Retinal pigment epithelial cell (primary cell): ENCODE measurements at regions not wholly inside any gene's neighbourhood (a gene's known extent, or its start where the extent isn't known, plus 50 kb on each side); places are given as distances from the start of the nearest gene placed in this dataset.

Source experiments
- DNase-seq: peaks from one replicate; pipeline ENCODE4 v3.0.0-alpha.2; 2010; ENCODE audit warnings: low read depth
- H3K4me3 ChIP-seq: 2 replicates; pipeline ENCODE4 v1.5.1; 2011; ENCODE audit warnings: mild to moderate bottlenecking, low read length, control low read depth, moderate library complexity
- TF ChIP-seq, protein P1 (sequence below): conservative IDR thresholded peaks from 2 replicates; pipeline ENCODE4 v1.5.1; 2011; ENCODE audit warnings: low read depth, low read length, control low read depth, inconsistent platforms

DNA sequence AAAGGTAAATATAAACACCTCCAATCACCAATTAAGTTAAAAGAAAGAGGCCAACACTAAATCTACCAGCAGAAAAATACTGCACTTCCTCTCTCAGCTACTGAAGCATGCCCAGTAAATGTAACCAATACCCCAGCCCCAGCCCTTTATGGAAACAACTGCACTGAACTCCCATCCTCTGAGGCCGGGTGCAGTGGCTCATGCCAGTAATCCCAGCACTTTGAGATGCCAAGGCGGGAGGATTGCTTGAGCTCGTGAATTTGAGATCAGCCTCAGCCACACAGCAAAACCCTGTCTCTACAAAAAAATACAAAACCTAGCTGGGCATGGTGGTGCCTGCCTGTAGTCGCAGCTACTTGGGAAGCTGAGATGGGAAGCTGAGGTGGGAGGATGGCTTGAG is 221.6 kb upstream of the SOX21 start:
- TF ChIP-seq, protein P1, sequence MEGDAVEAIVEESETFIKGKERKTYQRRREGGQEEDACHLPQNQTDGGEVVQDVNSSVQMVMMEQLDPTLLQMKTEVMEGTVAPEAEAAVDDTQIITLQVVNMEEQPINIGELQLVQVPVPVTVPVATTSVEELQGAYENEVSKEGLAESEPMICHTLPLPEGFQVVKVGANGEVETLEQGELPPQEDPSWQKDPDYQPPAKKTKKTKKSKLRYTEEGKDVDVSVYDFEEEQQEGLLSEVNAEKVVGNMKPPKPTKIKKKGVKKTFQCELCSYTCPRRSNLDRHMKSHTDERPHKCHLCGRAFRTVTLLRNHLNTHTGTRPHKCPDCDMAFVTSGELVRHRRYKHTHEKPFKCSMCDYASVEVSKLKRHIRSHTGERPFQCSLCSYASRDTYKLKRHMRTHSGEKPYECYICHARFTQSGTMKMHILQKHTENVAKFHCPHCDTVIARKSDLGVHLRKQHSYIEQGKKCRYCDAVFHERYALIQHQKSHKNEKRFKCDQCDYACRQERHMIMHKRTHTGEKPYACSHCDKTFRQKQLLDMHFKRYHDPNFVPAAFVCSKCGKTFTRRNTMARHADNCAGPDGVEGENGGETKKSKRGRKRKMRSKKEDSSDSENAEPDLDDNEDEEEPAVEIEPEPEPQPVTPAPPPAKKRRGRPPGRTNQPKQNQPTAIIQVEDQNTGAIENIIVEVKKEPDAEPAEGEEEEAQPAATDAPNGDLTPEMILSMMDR, result no peak
- no peak for DNase-seq
- no peak overlapping the region for H3K4me3 ChIP-seq

DNA sequence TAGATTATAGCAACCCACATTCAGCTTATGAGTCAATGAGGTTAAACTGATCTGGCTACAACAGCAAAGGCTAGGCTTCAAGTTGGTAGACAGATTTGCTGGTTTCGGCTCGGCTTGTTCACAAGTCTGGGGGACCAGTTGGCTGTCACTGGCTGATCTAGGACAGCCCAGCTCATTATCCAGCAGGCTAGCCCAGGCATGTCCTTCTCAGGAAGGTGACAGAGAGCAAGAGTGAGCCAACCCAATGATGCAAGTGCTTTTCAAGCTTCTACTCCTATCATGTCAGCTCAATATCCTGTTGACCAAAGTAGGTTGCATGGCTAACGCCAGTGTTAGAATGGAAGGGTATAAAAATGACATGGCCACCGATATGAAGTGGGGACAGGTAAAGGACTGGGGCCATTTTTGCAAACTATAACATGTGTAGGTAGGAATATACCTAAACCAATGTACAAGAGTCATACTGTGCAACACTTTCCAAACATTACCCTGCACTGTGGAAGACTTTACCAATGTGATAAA is 220.9 kb upstream of the SOX21 start:
- DNase-seq, result no peak
- TF ChIP-seq, protein P1, result no peak
- H3K4me3 ChIP-seq, result no peak overlapping the region

- H3K4me3 ChIP-seq, result no peak overlapping the region
- DNase-seq, result no peak
- TF ChIP-seq, protein P1, result no peak
Measured at GRCh38 chr13:94928127-94928775, 215.9 kb upstream of the SOX21 start.

GRCh38 chr13:94925263-94925662 is 212.9 kb upstream of the SOX21 start:
- TF ChIP-seq, protein P1, result no peak
- H3K4me3 ChIP-seq, result no peak overlapping the region
- no peak for DNase-seq

GRCh38 chr13:94921181-94921580 is 208.8 kb upstream of the SOX21 start:
- H3K4me3 ChIP-seq, result no peak overlapping the region
- TF ChIP-seq, protein P1, result no peak
- no peak for DNase-seq

GRCh38 chr13:94920578-94920977 is 208.2 kb upstream of the SOX21 start:
- DNase-seq, result no peak
- TF ChIP-seq, protein P1, result no peak
- no peak overlapping the region for H3K4me3 ChIP-seq

- no peak overlapping the region for H3K4me3 ChIP-seq
- TF ChIP-seq, protein P1, result no peak
- no peak for DNase-seq
Measured at GRCh38 chr13:94917824-94918223, 205.5 kb upstream of the SOX21 start.
